ENCODE measurements at regions not wholly inside any gene's neighbourhood (a gene's known extent, or its start where the extent isn't known, plus 50 kb on each side); places are given as distances from the start of the nearest gene placed in this dataset.
"Not testable (repeated sequence)": the region's sequence is repeated elsewhere in the genome, so short reads cannot be mapped to it uniquely, and the experiment has no call there.

- DNase-seq = no peak
These were observed 62.1 kb upstream of the TEKT1 start for GRCh38 chr17:6893382-6894205.

GRCh38 chr17:6894206-6894528, 62.6 kb upstream of the TEKT1 start:
- no peak for DNase-seq

GRCh38 chr17:6901086-6901485, 69.6 kb upstream of the TEKT1 start:
- no peak for DNase-seq

- DNase-seq = no peak
These were observed 71.9 kb upstream of the TEKT1 start for GRCh38 chr17:6903326-6903900.

GRCh38 chr17:6908807-6909206, 77.3 kb upstream of the TEKT1 start:
- no peak for DNase-seq

GRCh38 chr17:6910987-6911603, 79.6 kb upstream of the TEKT1 start:
- peak; percentile 31 for DNase-seq

- DNase-seq = no peak
These were observed 80.9 kb upstream of the TEKT1 start for GRCh38 chr17:6912110-6913051.

- peak; percentile 51 for DNase-seq
These were observed 82.0 kb upstream of the ALOX12 start for GRCh38 chr17:6913608-6914443.

- no peak for DNase-seq
These were observed 81.1 kb upstream of the ALOX12 start for GRCh38 chr17:6914711-6915110.

- DNase-seq = no peak
These were observed 80.2 kb upstream of the ALOX12 start for GRCh38 chr17:6915620-6916019.

- no peak for DNase-seq
These were observed 76.7 kb upstream of the ALOX12 start for GRCh38 chr17:6919158-6919557.

GRCh38 chr17:6923385-6923784, 72.5 kb upstream of the ALOX12 start:
- DNase-seq = no peak

GRCh38 chr17:6924208-6924607, 71.6 kb upstream of the ALOX12 start:
- peak; percentile 18 for DNase-seq

- DNase-seq = no peak
These were observed 69.2 kb upstream of the ALOX12 start for GRCh38 chr17:6926667-6927066.

- no peak for DNase-seq
These were observed 68.3 kb upstream of the ALOX12 start for GRCh38 chr17:6927290-6928126.

- no peak for DNase-seq
These were observed 67.7 kb upstream of the ALOX12 start for GRCh38 chr17:6928193-6928592.

GRCh38 chr17:6930749-6931148, 65.1 kb upstream of the ALOX12 start:
- no peak for DNase-seq

- not testable (repeated sequence) for DNase-seq
These were observed 61.3 kb upstream of the ALOX12 start for GRCh38 chr17:6934544-6934943.

GRCh38 chr17:6936370-6937028, 59.4 kb upstream of the ALOX12 start:
- DNase-seq = peak; percentile 16

- no peak for DNase-seq
These were observed 57.2 kb upstream of the ALOX12 start for GRCh38 chr17:6938637-6939036.

Measured in central memory CD4-positive, alpha-beta T cell (primary cell).